Left cardiac atrium (tissue), 4 donors: ENCODE measurements at regions not wholly inside any gene's neighbourhood (a gene's known extent, or its start where the extent isn't known, plus 50 kb on each side); places are given as distances from the start of the nearest gene placed in this dataset.
A peak's percentile ranks its signal among the peaks of the same experiment; 100 is the strongest.

Experiments used
- ATAC-seq, 2 donors: fragments of 200-7000 bp; cut with Tn5 transposase; one replicate each; pipeline ENCODE4 v1.9.1; 2020; ENCODE audit warnings: mild to moderate bottlenecking in 2 of 2, moderate library complexity in 2 of 2
- DNase-seq: peaks from one replicate; pipeline ENCODE4 v3.0.0-alpha.2; 2020
- intact Hi-C, 2 donors: fragments of 100-400 bp; cut with DNase I; formaldehyde crosslinking; loops; one replicate each; pipeline versions ENCODE4 v1.14.1 to v1.15.1; 2022 to 2023
- donor health status: DM: no; HTN: yes; CAD: no.
- donor health status: DM: no; HTN: yes; CAD: no; lungs with severe emphysema.
- donor health status: DM: yes; HTN: yes; CAD: no.
- donor health status: Dilated cardiomyopathy.

GRCh38 chr2:240250150-240250984 lies 109.9 kb upstream of the OTOS start:
- DNase-seq (no peak), ATAC-seq (no peak)
- intact Hi-C loops: loop anchor here in 1 of 2 donors (5.0 kb wide), 1 partner anchor 122 kb away; no protein-coding TSS in a partner anchor

GRCh38 chr2:240250985-240251847 lies 110.8 kb upstream of the OTOS start:
- ATAC-seq: peak; percentile 87 to 95
- peak; percentile 93 for DNase-seq
- intact Hi-C loops: loop anchor here in 1 of 2 donors (5.0 kb wide), 1 partner anchor 121 kb away; no protein-coding TSS in a partner anchor

- intact Hi-C loops: loop anchor here in 1 of 2 donors (5.0 kb wide), 1 partner anchor 120 kb away; no protein-coding TSS in a partner anchor
- ATAC-seq: peak in 1 of 2 donors; percentile 51
- DNase-seq: no peak
Measured at GRCh38 chr2:240251848-240252190, 111.4 kb upstream of the OTOS start.

GRCh38 chr2:240252191-240252871 lies 111.9 kb upstream of the OTOS start:
- intact Hi-C loops: loop anchor here in 1 of 2 donors (5.0 kb wide), 1 partner anchor 120 kb away; no protein-coding TSS in a partner anchor
- DNase-seq (no peak), ATAC-seq (peak in 1 of 2 donors; percentile 1)

- DNase-seq: no peak
- intact Hi-C loops: loop anchor here in 1 of 2 donors (5.0 kb wide), 1 partner anchor 119 kb away; no protein-coding TSS in a partner anchor
- ATAC-seq: no peak
Measured at GRCh38 chr2:240252872-240253511, 112.5 kb upstream of the OTOS start.

GRCh38 chr2:240253583-240254145 lies 113.2 kb upstream of the OTOS start:
- intact Hi-C loops: loop anchor here in 1 of 2 donors (5.0 kb wide), 1 partner anchor 119 kb away; no protein-coding TSS in a partner anchor
- DNase-seq: no peak
- ATAC-seq: no peak

- intact Hi-C loops: loop anchor here in 1 of 2 donors (5.0 kb wide), 1 partner anchor 118 kb away; no protein-coding TSS in a partner anchor
- DNase-seq: no peak
- no peak for ATAC-seq
Measured at GRCh38 chr2:240254337-240255164, 114.1 kb upstream of the OTOS start.

- DNase-seq: no peak
- ATAC-seq: no peak
- intact Hi-C loops: no loop called here
Measured at GRCh38 chr2:240255165-240255491, 114.7 kb upstream of the OTOS start.

GRCh38 chr2:240255811-240256703 lies 115.6 kb upstream of the OTOS start:
- DNase-seq: no peak
- no peak for ATAC-seq
- intact Hi-C loops: no loop called here

GRCh38 chr2:240256704-240257637 lies 116.5 kb upstream of the OTOS start:
- intact Hi-C loops: no loop called here
- DNase-seq: no peak
- ATAC-seq: no peak

- DNase-seq: no peak
- no peak for ATAC-seq
Measured at GRCh38 chr2:240257940-240258580, 117.6 kb upstream of the OTOS start.

GRCh38 chr2:240258685-240259084 lies 118.2 kb upstream of the OTOS start:
- ATAC-seq: no peak
- intact Hi-C loops: no loop called here
- DNase-seq: no peak

More at GRCh38 chr2:240257940-240258580, 117.6 kb upstream of the OTOS start:
- intact Hi-C loops: no loop called here

- DNase-seq (peak; percentile 82), ATAC-seq (peak; percentile 92 to 94)
- intact Hi-C loops: no loop called here
Measured at GRCh38 chr2:240259201-240259923, 118.9 kb upstream of the OTOS start.

- intact Hi-C loops: no loop called here
- DNase-seq: no peak
- no peak for ATAC-seq
Measured at GRCh38 chr2:240259924-240260529, 119.6 kb upstream of the OTOS start.
